Neural cell (in vitro differentiated cells): ENCODE measurements at regions not wholly inside any gene's neighbourhood (a gene's known extent, or its start where the extent isn't known, plus 50 kb on each side); places are given as distances from the start of the nearest gene placed in this dataset.

Source experiments
- MXI1 ChIP-seq: fragments of 450-650 bp; conservative IDR thresholded peaks from 2 replicates; pipeline ENCODE4 v1.6.1; 2014; ENCODE audit warnings: antibody characterized with exemption, mild to moderate bottlenecking; ENCODE audit not compliant: poor library complexity, severe bottlenecking
- POLR2AphosphoS5 ChIP-seq: IDR thresholded peaks from 2 replicates; pipeline ENCODE4 v1.6.1; 2012
- TAF1 ChIP-seq: IDR thresholded peaks from 2 replicates; pipeline ENCODE4 v1.6.1; 2012; ENCODE audit warnings: low read depth

DNA sequence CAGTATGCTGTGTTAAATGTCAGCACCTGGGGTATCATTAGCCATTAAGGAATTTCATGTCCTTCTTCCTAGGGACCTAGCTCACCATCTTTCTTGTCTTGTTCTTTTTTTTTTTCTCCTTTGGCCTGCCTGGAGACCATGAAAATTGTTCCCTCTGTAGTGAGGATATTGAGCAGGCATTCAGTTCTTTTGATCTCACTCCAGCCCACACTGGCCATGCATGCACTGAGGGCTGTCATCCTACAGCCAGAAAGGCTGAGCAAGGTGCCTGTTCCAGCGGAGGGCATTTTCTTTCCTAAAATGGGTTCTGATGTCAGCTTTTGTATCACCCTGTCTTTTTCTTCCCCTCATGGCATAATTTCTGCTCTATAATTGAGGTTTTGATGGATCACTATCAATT lies 275.9 kb upstream of the HAND2 start:
- TF ChIP-seq TAF1 (no peak), MXI1 (no peak), POLR2AphosphoS5 (no peak)
